ENCODE measurements at regions not wholly inside any gene's neighbourhood (a gene's known extent, or its start where the extent isn't known, plus 50 kb on each side); places are given as distances from the start of the nearest gene placed in this dataset.

- TF ChIP-seq CTCF (IDR thresholded peaks at IDR 0.05; ENCODE audit: poor library complexity) (no peak), EZH2 (IDR thresholded peaks at IDR 0.05; ENCODE audit: borderline replicate concordance) (no peak), EZH2phosphoT487 (IDR thresholded peaks at IDR 0.05; ENCODE audit: low read depth, severe bottlenecking, unreplicated experiment) (no peak)
Measured at GRCh38 chr4:111502626-111503025, 642.6 kb upstream of the FAM241A start.
